ENCODE measurements at regions not wholly inside any gene's neighbourhood (a gene's known extent, or its start where the extent isn't known, plus 50 kb on each side); places are given as distances from the start of the nearest gene placed in this dataset.

- POLR2A ChIA-PET, result no interaction called here
- H3K9me3 ChIP-seq (ENCODE audit: control insufficient read depth, insufficient read depth, low read depth, low read length), result no peaks in the 10 kb centered on the region
- no peaks in the 10 kb centered on the region for H3K36me3 ChIP-seq (ENCODE audit: control insufficient read depth in 2 of 2, insufficient read depth in 1 of 2, low read length in 2 of 2)
- no peak overlapping the region for H3K4me3 ChIP-seq (ENCODE audit: low read depth, low read length)
- H3K27ac ChIP-seq (ENCODE audit: extremely low read depth, low read depth, low read length), result no peak overlapping the region
- CTCF ChIA-PET, result interaction anchor here (1.0 kb wide), 1 partner anchor 259 kb away, joined by 3 read pairs; no protein-coding TSS in a partner anchor
- H3K4me1 ChIP-seq (ENCODE audit: control insufficient read depth, insufficient read depth, low read length), result peaks cover 4% of the 10 kb centered on the region; the same call in 1 of the 2 replicates
- TF ChIP-seq ZNF138 (tag by site-specific recombination; IDR thresholded peaks at IDR 0.05; ENCODE audit: borderline replicate concordance) (no peak), ZNF324 (tag by site-specific recombination; IDR thresholded peaks at IDR 0.05) (no peak), ZNF677 (tag by site-specific recombination; IDR thresholded peaks at IDR 0.05) (no peak), ZNF132 (tag by site-specific recombination; IDR thresholded peaks at IDR 0.05; ENCODE audit: borderline replicate concordance) (no peak), ZFP41 (tag by site-specific recombination; IDR thresholded peaks at IDR 0.05; ENCODE audit: borderline replicate concordance) (no peak), ZBTB44 (tag by site-specific recombination; IDR thresholded peaks at IDR 0.05) (no peak), ZNF660 (tag by site-specific recombination; IDR thresholded peaks at IDR 0.05) (no peak), ZNF777 (tag by site-specific recombination; IDR thresholded peaks at IDR 0.05; ENCODE audit: borderline replicate concordance) (no peak), KLF8 (tag by site-specific recombination; IDR thresholded peaks at IDR 0.05) (no peak), TSHZ1 (tag by site-specific recombination; IDR thresholded peaks at IDR 0.05; ENCODE audit: borderline replicate concordance) (no peak)
These were observed 71.6 kb upstream of the C1GALT1 start for GRCh38 chr7:7110706-7111105.

GRCh38 chr7:7112868-7113267 lies 69.5 kb upstream of the C1GALT1 start:
- Histone ChIP-seq H3K27ac (ENCODE audit: extremely low read depth, low read depth, low read length) (no peak overlapping the region), H3K4me1 (ENCODE audit: control insufficient read depth, insufficient read depth, low read length) (peaks cover 4% of the 10 kb centered on the region; the same call in 1 of the 2 replicates), H3K36me3 (ENCODE audit: control insufficient read depth in 2 of 2, insufficient read depth in 1 of 2, low read length in 2 of 2) (no peaks in the 10 kb centered on the region), H3K4me3 (ENCODE audit: low read depth, low read length) (no peak overlapping the region), H3K9me3 (ENCODE audit: control insufficient read depth, insufficient read depth, low read depth, low read length) (no peaks in the 10 kb centered on the region)
- TF ChIP-seq ZNF830 (tag by site-specific recombination; IDR thresholded peaks at IDR 0.05; ENCODE audit: low read depth) (no peak), BCL6B (tag by site-specific recombination; IDR thresholded peaks at IDR 0.05) (no peak), ZNF560 (tag by site-specific recombination; IDR thresholded peaks at IDR 0.05; ENCODE audit: borderline replicate concordance) (no peak), HOXD13 (CRISPR knock-in tag; IDR thresholded peaks at IDR 0.05; ENCODE audit: borderline replicate concordance) (no peak)
- ChIA-PET POLR2A (no interaction called here), CTCF (interaction anchor here (0.6 to 3.1 kb wide), 3 partner anchors 9 to 311 kb away, joined by 3 to 24 read pairs (median 3); no protein-coding TSS in a partner anchor)
